NOMO-1 treated with dmso at 0.1 percent for 144 hours (cell line): ENCODE measurements at regions not wholly inside any gene's neighbourhood (a gene's known extent, or its start where the extent isn't known, plus 50 kb on each side); places are given as distances from the start of the nearest gene placed in this dataset.
"Not testable (repeated sequence)": the region's sequence is repeated elsewhere in the genome, so short reads cannot be mapped to it uniquely, and the experiment has no call there.

Experiments
- DNase-seq: peaks from one replicate; lab custom pipeline; 2025; ENCODE audit not compliant: unreplicated experiment; lab: John Stamatoyannopoulos, UW

GRCh38 chr2:84158605-84159004 lies 300.5 kb downstream of the SUCLG1 start:
- no peak for DNase-seq

- DNase-seq, result no peak
Observed at GRCh38 chr2:84152462-84152861, 306.6 kb downstream of the SUCLG1 start.

- DNase-seq, result no peak
Observed at GRCh38 chr2:84144345-84144744, 314.7 kb downstream of the SUCLG1 start.

- no peak for DNase-seq
Observed at GRCh38 chr2:84137034-84137433, 322.0 kb downstream of the SUCLG1 start.

- no peak for DNase-seq
Observed at GRCh38 chr2:84132370-84132769, 326.7 kb downstream of the SUCLG1 start.

GRCh38 chr2:84131278-84131830 lies 327.7 kb downstream of the SUCLG1 start:
- DNase-seq, result no peak

- no peak for DNase-seq
Observed at GRCh38 chr2:84129018-84129417, 330.1 kb downstream of the SUCLG1 start.

- DNase-seq, result not testable (repeated sequence)
Observed at GRCh38 chr2:84127812-84128211, 331.3 kb downstream of the SUCLG1 start.

- DNase-seq, result no peak
Observed at GRCh38 chr2:84126530-84126929, 332.6 kb downstream of the SUCLG1 start.

- DNase-seq, result no peak
Observed at GRCh38 chr2:84126084-84126483, 333.0 kb downstream of the SUCLG1 start.

GRCh38 chr2:84116143-84116542 lies 342.9 kb downstream of the SUCLG1 start:
- DNase-seq, result no peak

GRCh38 chr2:84115173-84115857 lies 343.8 kb downstream of the SUCLG1 start:
- no peak for DNase-seq

GRCh38 chr2:84103816-84104527 lies 355.1 kb downstream of the SUCLG1 start:
- DNase-seq, result not testable (repeated sequence)

- no peak for DNase-seq
Observed at GRCh38 chr2:84102274-84102673, 356.8 kb downstream of the SUCLG1 start.

- DNase-seq, result no peak
Observed at GRCh38 chr2:84088656-84089055, 370.4 kb downstream of the SUCLG1 start.

- no peak for DNase-seq
Observed at GRCh38 chr2:84085562-84085961, 373.5 kb downstream of the SUCLG1 start.

GRCh38 chr2:84084856-84085255 lies 374.2 kb downstream of the SUCLG1 start:
- no peak for DNase-seq

- no peak for DNase-seq
Observed at GRCh38 chr2:84083984-84084383, 375.1 kb downstream of the SUCLG1 start.

- no peak for DNase-seq
Observed at GRCh38 chr2:84078471-84078870, 380.6 kb downstream of the SUCLG1 start.

- DNase-seq, result no peak
Observed at GRCh38 chr2:84077496-84077895, 381.6 kb downstream of the SUCLG1 start.

- no peak for DNase-seq
Observed at GRCh38 chr2:84071050-84071449, 388.0 kb downstream of the SUCLG1 start.

- no peak for DNase-seq
Observed at GRCh38 chr2:84065857-84066256, 393.2 kb downstream of the SUCLG1 start.
